PFSK-1 (cell line): ENCODE measurements at regions not wholly inside any gene's neighbourhood (a gene's known extent, or its start where the extent isn't known, plus 50 kb on each side); places are given as distances from the start of the nearest gene placed in this dataset.

ENCODE experiments used
- FOXP2 ChIP-seq: optimal IDR thresholded peaks from 2 replicates; pipeline ENCODE3; 2011; ENCODE audit warnings: borderline replicate concordance, control low read depth, inconsistent platforms; ENCODE audit not compliant: insufficient read depth; ENCODE audit errors: extremely low read length, extremely low read depth
- POLR2AphosphoS5 ChIP-seq: IDR thresholded peaks from 2 replicates; pipeline ENCODE4 v1.6.1; 2012; ENCODE audit warnings: low read depth, mild to moderate bottlenecking, control low read depth, low read length, moderate library complexity
- SIN3A ChIP-seq: IDR thresholded peaks from 2 replicates; pipeline ENCODE4 v1.6.1; 2012; ENCODE audit warnings: mild to moderate bottlenecking, low read length, moderate library complexity, borderline replicate concordance; ENCODE audit not compliant: insufficient read depth
- TAF1 ChIP-seq: IDR thresholded peaks from 2 replicates; pipeline ENCODE4 v1.6.1; 2012; ENCODE audit warnings: low read length, control low read depth, borderline replicate concordance; ENCODE audit not compliant: insufficient read depth
- TF ChIP-seq, protein P1 (sequence below), 2 experiments: IDR thresholded peaks; 2 replicates each; pipeline versions ENCODE4 v1.6.1 to v1.8.0; 2011 to 2012; ENCODE audit warnings: low read depth in 2 of 2, low read length in 2 of 2, control low read depth in 1 of 2, inconsistent platforms in 1 of 2, mild to moderate bottlenecking in 1 of 2, moderate library complexity in 1 of 2; ENCODE audit not compliant: insufficient read depth in 1 of 2

DNA sequence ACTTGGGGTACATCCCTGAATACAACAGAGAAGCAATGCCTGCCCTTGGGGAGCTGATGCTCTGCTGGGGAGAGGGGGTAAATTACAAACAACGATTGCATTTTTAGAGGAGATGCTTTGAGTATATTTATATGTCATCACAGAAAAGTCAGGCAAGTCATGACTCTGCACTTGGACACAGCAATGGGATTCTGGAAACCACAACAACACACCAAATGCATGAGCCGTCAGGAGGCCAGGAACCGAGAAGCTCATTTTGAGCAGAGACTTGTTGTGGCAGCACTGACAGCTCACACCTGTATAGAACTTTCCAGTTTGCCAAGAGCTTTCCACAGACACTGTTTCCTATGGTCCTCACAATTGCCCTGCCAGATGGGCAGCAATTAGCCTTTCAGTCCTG is 113.2 kb upstream of the RBPJ start:
- TF ChIP-seq TAF1: no peak
- no peak for TF ChIP-seq SIN3A
- no peak for TF ChIP-seq FOXP2
- TF ChIP-seq POLR2AphosphoS5: no peak
- TF ChIP-seq, protein P1, sequence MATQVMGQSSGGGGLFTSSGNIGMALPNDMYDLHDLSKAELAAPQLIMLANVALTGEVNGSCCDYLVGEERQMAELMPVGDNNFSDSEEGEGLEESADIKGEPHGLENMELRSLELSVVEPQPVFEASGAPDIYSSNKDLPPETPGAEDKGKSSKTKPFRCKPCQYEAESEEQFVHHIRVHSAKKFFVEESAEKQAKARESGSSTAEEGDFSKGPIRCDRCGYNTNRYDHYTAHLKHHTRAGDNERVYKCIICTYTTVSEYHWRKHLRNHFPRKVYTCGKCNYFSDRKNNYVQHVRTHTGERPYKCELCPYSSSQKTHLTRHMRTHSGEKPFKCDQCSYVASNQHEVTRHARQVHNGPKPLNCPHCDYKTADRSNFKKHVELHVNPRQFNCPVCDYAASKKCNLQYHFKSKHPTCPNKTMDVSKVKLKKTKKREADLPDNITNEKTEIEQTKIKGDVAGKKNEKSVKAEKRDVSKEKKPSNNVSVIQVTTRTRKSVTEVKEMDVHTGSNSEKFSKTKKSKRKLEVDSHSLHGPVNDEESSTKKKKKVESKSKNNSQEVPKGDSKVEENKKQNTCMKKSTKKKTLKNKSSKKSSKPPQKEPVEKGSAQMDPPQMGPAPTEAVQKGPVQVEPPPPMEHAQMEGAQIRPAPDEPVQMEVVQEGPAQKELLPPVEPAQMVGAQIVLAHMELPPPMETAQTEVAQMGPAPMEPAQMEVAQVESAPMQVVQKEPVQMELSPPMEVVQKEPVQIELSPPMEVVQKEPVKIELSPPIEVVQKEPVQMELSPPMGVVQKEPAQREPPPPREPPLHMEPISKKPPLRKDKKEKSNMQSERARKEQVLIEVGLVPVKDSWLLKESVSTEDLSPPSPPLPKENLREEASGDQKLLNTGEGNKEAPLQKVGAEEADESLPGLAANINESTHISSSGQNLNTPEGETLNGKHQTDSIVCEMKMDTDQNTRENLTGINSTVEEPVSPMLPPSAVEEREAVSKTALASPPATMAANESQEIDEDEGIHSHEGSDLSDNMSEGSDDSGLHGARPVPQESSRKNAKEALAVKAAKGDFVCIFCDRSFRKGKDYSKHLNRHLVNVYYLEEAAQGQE (IDR thresholded peaks at IDR 0.05; ENCODE audit: insufficient read depth in 1 of 2, low read depth in 2 of 2, low read length in 2 of 2): no peak

DNA sequence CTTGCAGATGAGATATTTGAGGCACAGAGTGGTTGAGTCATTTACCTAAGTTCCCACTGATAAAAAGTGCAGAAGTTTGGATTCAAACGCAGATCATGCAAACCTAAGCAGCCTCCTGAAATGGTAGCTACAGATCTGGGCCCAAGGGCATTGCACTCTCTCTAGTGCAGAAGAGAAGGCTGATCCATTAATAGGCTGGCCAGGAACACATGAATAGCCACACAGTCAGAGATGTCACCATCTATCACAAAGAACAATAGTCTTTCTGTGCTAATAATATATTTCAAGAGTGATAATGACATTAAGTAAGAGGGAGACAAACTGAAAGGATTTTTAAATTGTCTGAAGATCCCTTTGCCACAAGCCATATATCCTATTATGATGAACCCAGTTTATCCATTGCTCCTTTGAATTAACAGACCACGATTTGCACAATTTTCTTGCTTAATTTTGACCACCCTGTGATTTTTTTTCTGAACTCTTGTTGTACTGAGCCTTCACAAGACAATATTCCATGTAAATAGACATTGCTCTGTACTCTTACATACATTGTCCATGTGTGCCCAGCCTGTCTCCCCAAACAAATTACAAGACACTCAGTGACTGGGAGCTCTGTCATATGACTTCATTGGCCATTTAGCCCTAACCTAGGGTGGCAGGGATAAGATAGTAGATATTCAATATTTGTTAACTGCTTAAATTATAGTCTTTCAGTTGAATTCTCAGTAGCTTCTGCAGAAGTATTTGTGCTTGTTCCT is 112.4 kb upstream of the RBPJ start:
- TF ChIP-seq TAF1 (no peak), FOXP2 (no peak), SIN3A (no peak)
- TF ChIP-seq, protein P1 (IDR thresholded peaks at IDR 0.05; ENCODE audit: insufficient read depth in 1 of 2, low read depth in 2 of 2, low read length in 2 of 2): no peak

DNA sequence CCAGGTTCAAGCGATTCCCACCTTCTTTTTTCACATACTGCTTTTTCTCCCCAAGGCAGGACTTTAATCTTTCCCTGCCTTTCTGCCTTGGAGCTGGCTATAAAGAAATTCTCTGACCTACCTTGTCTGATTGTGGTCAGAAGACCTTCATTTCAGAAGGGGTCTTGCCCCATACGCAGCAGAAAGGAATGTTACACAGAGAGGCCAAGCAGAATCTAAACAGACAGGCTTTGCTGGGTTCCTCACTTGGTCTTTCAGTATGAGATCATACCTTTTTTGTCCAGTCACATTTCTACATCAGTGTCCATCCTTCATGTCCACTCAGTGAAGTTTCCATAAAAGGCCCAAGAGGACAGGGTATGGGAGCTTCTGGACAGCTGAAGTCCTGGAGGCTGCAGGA is 108.3 kb upstream of the RBPJ start:
- TF ChIP-seq SIN3A: no peak
- TF ChIP-seq, protein P1 (IDR thresholded peaks at IDR 0.05; ENCODE audit: insufficient read depth in 1 of 2, low read depth in 2 of 2, low read length in 2 of 2): no peak

DNA sequence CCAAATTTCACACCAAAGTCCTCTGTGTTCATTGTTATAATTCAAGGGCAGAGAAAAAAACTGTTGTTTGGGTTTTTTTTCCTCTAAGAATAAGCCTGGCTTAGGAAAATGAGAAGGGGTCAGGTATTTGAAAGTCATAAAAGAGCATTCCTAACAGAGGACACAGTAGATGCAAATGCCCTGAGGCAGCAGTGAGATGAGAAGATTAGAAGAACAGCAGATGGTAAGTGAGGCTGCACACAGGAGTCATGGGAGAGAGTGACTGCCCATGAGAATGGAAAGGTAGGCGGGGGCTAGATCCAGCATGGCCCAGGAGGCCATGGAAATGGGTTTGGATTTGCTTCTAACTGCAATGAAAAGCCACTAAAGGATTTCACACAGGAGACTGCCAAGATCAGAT is 107.5 kb upstream of the RBPJ start:
- TF ChIP-seq SIN3A (no peak), POLR2AphosphoS5 (no peak), TAF1 (no peak), FOXP2 (no peak)
- TF ChIP-seq, protein P1 (IDR thresholded peaks at IDR 0.05; ENCODE audit: insufficient read depth in 1 of 2, low read depth in 2 of 2, low read length in 2 of 2): no peak

DNA sequence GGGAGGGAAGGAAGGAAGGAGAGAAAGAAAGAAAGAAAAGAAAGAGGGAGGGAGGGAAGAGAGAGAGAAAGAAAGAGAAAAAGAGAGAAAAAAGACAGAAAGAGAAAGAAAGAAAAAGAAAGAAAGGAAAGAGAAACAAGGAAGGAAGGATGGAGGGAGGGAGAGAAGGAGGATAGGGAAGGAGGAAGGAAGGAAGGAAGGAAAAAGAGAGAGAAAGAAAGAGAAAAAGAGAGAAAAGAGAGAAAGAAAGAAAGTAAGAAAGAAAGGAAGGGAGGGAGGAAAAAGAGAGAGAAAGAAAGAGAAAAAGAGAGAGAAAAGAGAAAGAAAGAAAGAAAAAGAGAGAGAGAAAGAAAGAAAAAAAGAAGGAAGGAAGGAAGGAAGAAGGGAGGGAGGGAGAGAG is 105.8 kb upstream of the RBPJ start:
- TF ChIP-seq SIN3A (no peak), POLR2AphosphoS5 (no peak)
